HG03520 (cell line): ENCODE measurements at regions not wholly inside any gene's neighbourhood (a gene's known extent, or its start where the extent isn't known, plus 50 kb on each side); places are given as distances from the start of the nearest gene placed in this dataset.
"Not testable (repeated sequence)": the region's sequence is repeated elsewhere in the genome, so short reads cannot be mapped to it uniquely, and the experiment has no call there.

Experiments used
- ATAC-seq: cut with Tn5 transposase; IDR thresholded peaks from one replicate; pipeline ENCODE4 v1.9.1; 2021; ENCODE audit warnings: mild to moderate bottlenecking, moderate library complexity; ENCODE audit not compliant: unreplicated experiment

GRCh38 chr3:66629150-66629981, 128.5 kb upstream of the LRIG1 start:
- no peak for ATAC-seq

DNA sequence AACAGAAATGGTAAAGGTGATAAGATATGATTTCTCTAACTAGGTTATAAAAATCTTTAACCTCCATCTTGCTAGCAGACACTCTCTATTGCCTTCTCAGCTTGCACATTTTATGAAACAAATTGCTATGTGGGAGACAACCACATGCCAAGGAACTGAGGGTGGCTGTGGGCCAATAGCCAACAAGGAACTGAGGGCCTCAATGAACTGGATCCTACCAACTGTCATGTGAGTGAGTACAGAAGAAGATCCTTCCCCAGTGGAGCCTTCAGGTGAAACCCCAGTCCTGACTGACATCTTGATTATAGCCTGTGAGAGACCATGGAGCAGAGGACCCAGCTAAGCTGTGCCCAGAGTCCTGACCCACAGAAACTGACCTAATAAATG, 129.2 kb upstream of the LRIG1 start:
- ATAC-seq = no peak

- ATAC-seq = no peak
Observed at GRCh38 chr3:66633402-66634381, 132.9 kb upstream of the LRIG1 start.

DNA sequence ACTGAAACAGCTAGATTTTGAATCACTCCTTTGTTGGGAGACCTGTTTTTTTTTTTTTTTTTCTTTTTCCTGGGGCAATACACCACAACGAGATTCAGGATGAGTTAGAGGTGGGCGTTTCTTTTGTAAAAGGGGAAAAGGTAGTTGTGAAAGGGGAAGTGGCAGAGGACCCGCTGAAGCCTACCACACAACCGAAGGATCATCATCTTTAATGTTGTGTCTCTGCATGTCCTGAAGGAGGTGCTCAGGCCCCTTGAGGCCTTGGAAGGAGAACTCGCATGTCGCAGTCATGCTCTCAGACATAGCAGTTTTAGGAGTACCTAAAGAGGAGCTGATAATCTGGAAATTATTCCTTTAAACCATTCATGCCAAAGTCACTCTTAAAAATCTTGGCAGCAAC, 137.9 kb upstream of the LRIG1 start:
- no peak for ATAC-seq

DNA sequence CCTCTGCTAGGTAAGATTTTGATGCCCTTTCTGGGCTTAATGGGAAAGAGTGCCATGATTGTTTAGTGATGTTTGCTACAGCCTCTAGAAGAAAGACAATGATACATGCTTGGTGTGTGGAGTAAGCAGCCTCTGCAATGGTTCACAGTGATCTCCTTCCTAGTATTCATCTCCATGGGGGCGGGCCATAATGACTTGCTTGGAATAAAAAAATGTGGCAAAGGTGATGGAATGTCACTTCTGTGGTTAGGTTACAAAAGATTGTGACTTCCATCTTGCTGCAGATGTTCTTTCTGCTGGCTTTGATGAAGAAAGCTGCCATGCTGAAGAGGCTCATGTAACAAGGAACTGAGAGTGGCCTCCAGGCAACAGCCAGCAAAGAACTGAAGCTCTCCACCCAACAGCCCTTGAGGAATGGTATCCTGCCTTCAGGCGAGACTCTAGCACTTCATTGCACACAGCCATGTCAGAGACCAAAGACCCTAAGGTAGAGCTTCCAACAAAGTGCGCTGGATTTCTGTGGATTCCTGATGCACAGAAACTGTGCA, 139.1 kb upstream of the LRIG1 start:
- no peak for ATAC-seq

DNA sequence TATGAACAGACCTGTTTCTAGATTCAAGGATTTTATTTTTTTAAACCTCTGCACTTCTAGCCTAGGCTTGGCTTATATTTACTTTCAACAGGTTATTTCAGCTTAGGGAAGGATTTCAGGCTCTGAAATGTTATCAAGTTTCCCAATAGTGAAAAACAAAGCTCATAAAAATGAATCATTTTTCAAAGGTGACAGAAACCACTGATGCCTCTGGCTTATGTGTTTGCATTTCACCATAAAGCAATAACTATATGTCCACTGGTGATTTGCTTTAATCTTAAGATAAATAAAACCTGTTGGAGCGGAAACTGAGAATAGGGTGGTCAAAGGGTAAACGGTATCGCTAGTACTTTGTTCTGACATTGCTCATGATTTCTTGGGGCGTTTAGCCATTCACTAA, 141.2 kb upstream of the LRIG1 start:
- ATAC-seq = no peak

DNA sequence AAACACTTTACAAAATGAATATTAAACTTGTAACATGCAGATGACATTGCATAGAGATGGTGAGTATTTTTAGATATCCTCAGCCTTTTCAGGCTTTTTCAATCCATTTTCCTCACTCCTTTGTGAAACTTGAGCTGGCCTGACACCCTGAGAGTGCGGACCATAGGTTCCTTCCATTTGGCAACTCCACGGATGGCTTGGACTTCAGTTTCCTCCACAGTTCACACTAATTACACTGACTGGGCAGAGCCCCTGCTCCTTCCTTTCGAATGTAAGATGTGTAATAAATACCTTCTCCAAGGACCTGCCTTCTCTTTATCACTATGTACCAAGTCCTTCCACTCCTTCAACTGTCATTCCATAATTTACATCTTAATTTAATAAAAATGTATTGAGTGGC, 141.7 kb upstream of the LRIG1 start:
- ATAC-seq = no peak

DNA sequence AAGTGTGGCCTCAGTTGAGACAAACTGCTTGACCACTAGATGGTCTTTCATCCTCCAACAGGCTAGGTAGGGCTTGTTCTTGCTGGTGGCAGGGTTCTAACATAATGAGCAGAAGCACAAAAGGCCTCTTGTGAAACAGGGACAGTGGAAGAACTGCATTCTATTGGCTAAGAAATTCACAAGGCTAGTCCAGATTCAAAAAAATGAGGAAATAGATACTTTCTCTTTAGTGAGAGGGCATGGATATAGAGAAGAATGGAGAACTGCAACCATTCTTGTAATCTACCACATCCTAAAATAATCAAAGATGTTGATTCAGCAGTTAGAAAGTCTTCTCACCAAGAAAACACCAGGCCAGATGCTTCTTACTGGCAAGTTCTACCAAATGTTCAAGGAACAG, 143.7 kb upstream of the LRIG1 start:
- ATAC-seq = no peak

DNA sequence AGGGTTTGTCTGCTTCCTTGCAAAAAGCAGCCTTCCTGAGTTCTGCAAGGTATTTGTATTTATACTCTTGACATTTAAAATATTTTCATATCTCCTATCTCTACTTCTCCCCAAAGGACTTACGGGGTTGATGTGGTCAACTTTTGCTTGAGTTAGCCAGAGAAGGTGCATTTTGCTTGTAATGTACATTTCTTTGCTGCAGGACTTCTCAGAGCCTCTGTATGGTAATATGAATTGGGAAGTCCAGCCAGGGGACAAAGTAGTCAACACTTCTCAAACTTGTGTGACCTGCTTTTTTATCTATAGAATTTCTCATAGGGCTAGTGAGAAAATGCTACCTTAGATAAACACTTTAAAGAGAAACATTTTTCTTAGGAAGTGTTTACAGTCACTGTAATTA, 148.2 kb upstream of the LRIG1 start:
- no peak for ATAC-seq

DNA sequence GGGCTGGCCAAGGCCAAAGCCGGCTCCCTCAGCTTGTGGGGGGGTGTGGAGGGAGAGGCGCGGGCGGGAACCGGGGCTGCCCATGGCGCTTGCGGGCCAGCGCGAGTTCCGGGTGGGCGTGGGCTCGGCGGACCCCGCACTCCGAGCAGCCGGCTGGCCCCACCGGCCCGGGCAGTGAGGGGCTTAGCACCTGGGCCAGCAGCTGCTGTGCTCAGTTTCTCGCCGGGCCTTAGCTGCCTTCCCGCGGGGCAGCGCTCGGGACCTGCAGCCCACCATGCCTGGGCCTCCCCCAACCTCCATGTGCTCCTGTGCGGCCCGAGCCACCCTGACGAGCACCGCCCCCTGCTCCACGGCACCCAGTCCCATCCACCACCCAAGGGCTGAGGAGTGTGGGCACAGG, 150.7 kb upstream of the LRIG1 start:
- ATAC-seq = not testable (repeated sequence)

GRCh38 chr3:66652100-66652499, 151.3 kb upstream of the LRIG1 start:
- not testable (repeated sequence) for ATAC-seq

DNA sequence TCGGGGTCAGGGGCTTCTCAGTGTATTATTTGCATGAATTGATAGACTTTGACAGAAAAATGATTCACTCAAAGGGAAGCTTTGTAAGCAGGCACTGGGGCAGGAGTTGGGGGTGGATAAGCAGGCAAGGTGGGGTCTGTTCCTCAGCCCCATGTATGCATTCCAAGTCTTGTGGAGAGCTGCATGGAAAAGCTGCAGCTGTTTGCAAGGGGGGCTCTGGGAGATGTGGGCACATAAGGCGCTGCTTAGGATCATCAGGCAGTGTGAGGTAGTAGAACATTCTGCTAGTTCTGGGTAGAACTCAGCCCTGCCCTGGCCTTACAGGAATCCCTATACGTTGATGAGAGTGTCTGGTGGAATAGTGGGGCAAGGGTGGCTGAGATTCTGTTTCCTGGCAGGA, 154.2 kb upstream of the LRIG1 start:
- no peak for ATAC-seq

- no peak for ATAC-seq
Observed at GRCh38 chr3:66655671-66656070, 154.8 kb upstream of the LRIG1 start.

GRCh38 chr3:66656609-66657008, 155.8 kb upstream of the LRIG1 start:
- ATAC-seq = no peak

- ATAC-seq = no peak
Observed at GRCh38 chr3:66659056-66659455, 158.2 kb upstream of the LRIG1 start.

- ATAC-seq = no peak
Observed at GRCh38 chr3:66661628-66662027, 160.8 kb upstream of the LRIG1 start.

GRCh38 chr3:66662894-66663293, 162.1 kb upstream of the LRIG1 start:
- ATAC-seq = no peak

DNA sequence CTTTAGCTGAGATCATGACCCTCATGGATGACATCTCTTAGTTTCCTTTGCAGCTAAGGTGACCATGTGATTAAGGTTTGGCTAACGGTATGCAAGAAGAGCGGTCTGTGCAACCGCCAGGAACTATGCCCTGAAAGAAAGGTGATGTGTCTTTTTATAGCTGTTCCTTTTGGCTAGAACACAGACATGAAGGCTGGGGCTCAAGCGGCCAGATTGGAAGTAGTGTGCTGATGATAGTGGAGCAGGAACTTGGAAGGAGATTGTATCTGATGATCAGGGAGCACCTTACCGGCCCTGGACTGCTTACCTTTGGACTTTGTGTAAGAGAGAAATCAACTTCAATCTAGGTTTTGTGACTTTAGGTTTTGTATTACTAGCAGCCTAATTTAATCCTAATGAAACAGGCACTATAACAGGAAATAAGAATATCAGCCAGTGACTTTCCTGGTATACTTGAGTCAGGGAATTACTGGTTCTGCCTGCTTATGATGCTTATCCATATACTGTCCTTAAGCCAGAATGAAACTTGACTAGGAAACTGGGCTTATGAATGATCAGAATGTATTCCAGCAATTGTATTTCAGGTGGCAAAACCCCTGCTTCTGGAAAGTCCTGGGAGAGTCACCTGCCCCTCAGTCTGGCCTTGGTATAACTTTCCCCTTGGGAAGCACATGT, 164.3 kb upstream of the LRIG1 start:
- ATAC-seq = no peak

- no peak for ATAC-seq
Observed at GRCh38 chr3:66666362-66666761, 165.5 kb upstream of the LRIG1 start.

- no peak for ATAC-seq
Observed at GRCh38 chr3:66667263-66667662, 166.4 kb upstream of the LRIG1 start.

DNA sequence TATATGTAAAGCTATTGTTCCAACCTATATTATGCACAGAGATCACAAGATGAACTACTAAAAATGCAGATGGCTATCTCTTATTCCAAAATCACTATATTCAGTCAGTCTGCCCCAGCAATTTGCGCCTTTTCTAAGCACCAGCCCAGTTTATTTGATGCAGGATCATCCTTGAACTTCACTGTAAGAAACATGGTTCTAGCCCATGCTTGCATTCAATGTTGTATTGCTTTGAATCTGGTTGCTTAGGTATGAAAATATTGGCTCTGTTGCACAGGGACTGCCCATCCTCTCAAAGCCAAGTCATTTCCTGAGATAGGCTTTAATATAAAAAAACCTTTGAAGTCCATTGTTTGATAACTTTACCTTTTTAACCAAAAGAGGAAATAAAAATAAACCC, 170.5 kb upstream of the LRIG1 start:
- no peak for ATAC-seq
